ENCODE measurements at regions not wholly inside any gene's neighbourhood (a gene's known extent, or its start where the extent isn't known, plus 50 kb on each side); places are given as distances from the start of the nearest gene placed in this dataset.

DNA sequence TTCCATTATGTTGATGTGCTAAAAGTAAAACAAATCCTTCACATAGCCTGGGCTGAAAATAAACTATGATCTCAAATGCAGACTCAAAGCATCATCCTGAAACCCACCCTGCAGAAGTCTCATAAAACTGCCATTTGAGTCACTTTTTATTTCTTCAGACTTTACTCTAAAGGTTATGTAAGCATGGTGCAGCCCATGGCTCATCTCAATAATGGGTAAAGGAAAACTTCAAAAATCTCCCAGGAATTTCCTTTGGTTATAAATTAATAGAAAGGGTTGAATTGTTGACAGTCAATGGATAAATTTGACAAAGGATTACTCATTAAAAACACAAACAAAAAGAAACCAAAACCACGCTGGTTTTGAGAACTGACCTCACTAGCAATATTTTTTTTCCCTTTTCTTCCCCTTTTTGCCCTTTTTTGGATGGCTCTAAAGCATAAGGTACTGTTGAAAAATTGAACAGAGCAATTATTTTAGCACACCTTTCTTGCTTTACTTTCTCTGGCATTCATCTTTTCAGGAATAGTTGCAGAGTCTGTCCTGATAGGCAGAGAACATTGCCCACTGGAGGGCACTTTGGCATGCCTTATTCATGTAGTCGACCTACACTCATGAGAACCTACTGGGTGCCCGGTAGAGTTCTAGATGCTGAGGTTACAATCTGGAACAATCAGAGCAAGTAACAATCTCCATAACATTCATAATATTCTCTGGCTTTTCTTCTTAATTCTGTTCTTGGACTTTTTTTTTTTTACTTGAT, 191.4 kb downstream of the TMEM167A start:
- TF ChIP-seq POLR2A (conservative IDR thresholded peaks at IDR 0.05) (no peak), ZZZ3 (IDR thresholded peaks at IDR 0.05) (no peak)
